ENCODE measurements at regions not wholly inside any gene's neighbourhood (a gene's known extent, or its start where the extent isn't known, plus 50 kb on each side); places are given as distances from the start of the nearest gene placed in this dataset.

DNA sequence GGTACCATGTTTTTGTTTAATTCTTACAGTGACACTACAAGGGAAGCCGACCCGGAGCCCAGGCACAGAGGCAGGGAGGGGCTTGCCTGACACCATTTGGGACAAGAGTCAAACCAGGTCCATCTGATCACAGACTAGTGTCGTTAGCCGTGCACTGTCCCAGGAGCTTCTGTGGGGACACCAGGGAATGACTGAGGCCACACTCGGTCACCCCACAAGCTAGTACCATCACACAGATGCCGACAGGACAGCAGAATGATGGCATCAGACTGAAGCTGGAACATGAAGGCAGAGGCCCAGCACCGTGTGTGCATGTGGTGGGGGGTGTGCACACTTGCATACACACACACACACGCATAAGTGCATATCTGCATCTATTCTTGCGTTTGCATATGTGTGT is 61.5 kb upstream of the NECTIN1 start:
- ATAC-seq = no peak

DNA sequence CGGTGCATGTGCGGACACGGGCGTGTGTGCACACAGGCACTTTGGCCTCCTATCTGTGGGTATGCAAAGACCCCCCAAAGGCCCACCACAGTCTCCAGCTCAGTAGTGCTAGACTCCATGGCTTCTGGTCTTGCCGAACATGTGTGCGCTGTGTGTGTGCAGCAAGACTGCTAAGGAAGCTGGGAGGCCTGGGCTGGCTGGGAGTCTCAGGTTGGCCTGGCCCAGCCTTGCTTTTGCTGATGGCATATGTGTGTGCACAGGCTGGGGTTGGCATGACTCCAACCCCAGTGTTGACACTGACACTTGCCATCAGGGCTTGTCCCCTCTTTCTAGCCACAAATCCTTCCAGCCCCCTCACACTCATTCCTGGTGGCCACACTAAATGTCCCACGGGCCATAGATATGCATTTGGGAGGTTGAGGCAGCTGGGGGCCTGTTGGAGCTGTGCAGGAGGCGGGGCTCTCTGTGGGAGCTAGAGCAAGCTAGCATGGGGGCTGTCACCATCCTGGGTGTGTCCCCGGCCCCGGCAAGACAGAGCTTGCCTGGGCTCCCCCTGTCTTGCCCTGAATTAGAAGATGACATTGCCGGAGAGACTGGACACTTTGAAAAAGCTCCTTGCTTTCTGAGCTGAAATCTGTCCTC is 60.9 kb upstream of the NECTIN1 start:
- no peak for ATAC-seq

DNA sequence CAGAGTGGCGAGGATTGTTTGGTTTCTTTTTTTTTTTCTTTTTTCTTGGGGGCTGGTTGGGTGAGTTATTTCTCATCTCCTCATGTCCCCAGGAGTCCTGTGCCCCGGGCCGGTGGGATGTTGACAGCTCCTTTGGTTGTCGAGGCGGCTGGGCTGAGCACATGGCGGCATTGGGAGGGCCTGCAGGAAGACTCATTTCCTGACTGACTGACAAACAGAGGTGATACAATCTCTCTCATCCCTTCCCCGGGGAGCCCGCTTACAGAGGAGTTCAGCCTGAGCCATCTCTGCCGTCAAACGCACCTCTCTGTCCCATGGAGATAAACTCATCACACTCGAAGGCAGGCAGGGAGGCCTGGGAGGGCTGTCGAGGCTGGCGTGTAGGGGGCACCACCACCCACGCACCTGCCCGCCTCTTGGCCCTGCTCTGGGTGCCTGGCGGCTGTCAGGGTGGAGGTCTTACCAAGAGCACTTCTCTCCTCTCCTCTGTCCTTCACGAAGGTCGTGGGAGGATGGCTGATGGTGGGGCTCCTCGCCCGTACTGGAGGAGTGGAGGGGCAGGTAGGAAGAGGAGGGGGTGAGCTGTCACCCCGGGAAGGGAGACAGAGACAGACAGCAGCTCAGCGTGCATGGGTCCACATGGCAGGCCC is 60.0 kb upstream of the NECTIN1 start:
- no peak for ATAC-seq

DNA sequence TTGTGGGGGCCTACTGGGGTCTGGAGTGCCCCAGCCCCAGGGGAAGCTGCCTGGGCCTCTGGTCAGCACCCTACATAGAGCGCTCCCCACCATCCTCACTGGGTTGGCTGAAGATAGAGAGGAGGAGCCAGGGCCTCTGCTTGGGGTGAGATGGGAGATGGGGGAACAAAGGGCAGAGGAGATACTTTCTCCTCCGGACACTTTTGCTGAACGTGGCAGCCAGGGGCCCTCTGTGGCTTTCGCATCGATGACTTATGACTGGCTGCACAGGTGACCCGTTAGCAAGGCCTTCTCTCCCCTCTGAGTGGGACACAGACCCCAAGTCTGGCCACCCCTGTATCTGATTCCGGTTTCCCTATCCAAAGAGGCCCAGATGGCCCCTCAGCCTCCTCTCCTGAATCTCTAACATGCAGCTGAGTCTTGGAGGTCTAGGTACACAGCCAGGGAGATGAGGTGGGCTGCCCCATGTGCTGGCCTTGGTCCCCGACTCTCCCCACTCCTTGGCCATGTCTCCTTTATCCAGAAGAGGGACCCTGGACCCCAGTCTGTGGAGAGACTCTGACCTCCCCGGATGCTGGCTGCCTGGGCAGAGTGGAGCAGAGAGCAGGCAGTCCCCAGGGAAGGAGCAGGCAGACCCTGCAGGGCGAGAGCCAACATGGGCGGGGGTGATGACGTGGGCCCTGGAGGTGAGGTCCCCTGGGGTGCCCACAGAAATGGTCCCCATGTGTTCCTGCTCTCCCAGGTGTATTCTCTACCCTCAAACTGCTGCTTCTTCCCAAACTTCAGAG is 59.3 kb upstream of the NECTIN1 start:
- ATAC-seq = no peak

DNA sequence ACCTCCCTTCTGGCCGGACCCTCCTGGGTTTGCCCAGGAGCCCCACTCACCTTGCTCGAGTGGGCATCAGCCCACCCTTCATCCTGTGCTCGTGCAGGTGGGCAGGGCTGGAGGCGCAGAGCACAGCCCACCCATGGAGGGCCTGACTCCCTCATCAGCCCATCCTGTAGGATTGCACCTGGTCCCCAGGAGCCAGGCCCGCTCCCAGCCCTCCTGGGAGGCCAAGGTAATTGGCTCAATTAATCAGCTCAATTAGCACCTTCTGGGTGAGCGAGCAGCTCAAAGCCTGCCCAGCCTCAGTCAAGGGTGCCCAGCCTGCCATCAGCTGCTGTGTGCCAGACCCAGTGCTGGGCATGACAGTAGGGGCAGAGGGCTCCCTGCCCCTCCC is 58.1 kb upstream of the NECTIN1 start:
- ATAC-seq = no peak

DNA sequence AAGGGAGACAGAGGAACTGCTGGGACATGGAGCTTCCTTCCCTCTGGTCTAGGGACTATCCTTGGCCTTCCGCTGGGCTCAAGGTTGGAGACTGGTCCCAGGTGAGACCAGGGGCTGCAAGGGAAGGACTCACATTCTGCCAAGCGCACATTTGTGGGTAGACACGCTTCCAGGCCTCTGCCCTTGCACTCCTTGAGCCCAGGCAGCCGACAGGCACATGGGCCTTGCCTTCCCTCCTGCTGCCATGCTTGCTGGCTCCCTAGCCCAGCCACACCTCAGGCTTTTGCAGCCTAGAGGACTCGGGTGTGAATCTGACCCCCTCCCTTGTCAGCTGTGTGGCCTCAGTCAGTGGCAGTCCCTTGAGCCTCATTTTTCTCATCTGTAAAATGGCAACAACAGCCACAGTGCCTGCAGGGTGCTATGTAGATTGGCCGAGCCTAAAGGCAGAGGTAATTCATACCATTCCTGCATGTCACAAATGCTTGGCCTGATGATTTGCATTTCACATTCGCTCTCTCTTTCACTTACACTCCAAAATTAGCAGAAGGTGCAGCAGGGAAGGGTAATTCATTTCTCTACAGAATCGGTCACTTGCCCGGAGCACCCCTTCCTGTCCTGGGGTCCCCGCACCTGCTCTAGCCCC is 57.6 kb upstream of the NECTIN1 start:
- ATAC-seq = no peak

DNA sequence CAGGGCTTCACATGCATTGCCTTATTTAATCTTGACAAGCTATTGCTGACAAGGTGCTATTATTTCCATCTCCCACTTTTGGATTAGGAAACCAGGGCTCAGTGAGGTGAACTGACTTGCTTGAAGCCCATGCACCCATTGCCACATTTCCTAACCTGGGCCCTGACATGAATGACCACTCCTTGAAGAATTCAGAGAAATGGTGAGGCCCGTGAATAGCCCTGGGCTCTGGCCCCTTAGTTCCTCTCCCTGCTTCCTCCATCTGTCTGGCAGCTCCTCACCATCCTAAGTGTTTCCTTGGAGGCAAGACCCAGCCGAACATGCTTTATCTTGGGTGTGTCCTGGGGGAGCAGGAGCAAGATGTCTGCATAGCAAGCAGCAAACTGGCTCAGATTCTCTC is 56.1 kb upstream of the NECTIN1 start:
- ATAC-seq = no peak

DNA sequence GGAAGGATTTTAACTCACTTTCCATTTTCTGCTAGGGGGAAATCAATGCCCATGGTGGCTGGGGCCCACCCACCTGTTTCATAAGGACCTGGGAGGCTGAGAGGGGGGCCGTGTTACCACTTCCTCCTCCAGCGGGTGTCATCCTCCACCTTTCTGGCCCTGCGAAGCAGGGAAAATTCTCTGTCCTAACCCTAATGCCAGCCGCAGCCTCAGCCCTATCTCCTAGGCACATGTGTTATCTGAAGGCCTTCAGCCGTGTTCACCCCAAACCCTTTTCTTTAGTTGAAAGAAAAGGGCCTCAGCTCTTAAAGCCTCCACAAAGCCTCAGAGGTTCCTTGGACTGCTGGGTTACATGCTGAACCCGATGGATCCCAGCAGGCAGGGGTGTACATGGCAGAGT is 55.4 kb upstream of the NECTIN1 start:
- no peak for ATAC-seq

DNA sequence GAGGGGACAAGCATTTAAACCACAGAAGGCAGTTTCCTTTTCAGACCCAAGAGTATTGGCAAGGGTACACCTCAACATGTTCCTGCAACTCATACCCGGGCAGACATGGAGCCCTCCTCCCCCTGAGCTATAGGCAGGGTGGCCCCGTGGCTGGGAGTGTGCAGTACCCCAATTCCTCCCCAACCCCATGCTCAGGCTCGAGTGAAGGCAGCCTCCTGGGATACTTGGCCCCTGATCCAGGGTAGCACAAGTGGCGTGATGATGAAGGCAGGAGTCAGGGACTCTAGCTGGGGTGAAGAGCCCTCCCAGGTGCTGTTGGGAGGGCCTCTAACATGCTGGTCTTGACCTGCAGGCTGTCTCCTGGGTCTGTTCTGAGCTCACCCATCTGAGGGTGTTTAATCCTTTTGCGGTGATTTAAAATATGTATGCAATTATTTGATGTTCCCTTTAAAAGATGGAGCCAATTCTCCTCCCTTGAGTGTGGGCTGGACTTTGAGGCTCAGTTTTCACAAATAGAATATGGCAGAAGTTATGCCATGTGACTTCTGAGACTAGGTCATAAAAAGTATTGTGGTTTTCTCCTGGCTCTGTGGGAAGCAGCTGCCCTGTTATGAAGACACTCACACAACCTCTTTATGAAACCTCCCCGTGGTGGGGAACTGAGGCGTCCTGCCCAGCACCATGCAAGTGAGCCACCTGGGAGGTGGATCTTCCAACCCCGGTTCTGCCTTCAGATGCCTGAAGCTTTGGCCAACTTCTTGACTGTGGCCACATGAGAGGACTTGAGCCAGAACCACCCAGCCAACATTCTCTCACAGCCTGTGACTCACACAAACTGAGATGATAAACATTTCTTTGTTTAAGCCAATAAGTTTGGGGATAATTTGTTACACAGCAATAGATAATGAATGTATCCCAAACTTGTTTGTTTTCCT is 54.7 kb upstream of the NECTIN1 start:
- ATAC-seq = no peak

DNA sequence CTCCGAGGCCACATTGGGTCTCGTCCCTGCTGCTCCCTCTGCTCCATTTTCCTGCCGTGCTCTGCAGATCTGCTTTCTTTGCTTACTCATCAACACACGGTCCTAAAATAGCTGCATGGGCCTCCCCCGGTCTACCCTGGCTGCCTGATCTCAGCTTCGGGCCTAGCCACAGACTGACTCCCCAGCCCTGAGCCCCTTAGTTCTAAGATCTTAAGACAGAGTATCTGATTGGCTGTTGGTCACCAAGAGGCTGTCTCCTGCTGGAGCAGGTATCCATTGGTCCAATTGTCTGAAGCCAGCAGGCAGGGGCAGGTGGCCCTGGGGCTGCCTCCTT is 53.7 kb upstream of the NECTIN1 start:
- ATAC-seq = no peak

DNA sequence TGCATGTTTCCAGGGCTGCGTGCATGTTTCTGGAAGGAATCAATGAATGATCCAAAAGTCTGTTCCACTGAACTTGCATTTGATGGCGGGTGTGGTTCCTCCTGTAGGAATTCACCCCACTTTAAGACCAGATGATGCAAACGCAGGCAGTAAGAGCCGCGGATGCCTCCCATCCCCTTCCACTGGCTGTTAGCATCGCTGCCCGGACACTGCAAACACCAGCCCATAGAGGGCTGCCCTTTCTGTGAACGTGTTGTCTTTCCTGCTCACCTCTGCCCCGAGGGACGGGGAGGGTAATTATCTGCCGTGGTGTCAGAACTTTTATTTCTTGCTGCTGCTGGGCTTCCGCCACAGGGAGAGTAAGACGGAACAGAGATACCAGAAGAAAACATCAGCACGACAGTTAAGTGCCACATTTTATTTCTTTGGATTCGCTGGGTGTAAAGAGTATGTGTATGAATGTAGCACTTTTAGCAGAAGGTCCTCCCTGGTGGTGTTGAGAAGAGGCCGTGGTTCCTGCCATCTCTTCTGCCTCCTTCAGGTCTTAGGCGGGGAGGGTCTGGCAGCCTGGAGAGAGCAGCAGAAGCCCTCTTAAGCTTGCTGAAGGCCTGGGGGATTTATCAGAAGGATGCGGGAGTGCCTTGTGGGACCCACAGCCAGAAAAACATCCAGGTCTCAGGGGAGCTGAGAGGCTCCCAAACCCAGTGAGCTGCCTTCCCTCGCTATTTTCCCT is 53.2 kb upstream of the NECTIN1 start:
- no peak for ATAC-seq

DNA sequence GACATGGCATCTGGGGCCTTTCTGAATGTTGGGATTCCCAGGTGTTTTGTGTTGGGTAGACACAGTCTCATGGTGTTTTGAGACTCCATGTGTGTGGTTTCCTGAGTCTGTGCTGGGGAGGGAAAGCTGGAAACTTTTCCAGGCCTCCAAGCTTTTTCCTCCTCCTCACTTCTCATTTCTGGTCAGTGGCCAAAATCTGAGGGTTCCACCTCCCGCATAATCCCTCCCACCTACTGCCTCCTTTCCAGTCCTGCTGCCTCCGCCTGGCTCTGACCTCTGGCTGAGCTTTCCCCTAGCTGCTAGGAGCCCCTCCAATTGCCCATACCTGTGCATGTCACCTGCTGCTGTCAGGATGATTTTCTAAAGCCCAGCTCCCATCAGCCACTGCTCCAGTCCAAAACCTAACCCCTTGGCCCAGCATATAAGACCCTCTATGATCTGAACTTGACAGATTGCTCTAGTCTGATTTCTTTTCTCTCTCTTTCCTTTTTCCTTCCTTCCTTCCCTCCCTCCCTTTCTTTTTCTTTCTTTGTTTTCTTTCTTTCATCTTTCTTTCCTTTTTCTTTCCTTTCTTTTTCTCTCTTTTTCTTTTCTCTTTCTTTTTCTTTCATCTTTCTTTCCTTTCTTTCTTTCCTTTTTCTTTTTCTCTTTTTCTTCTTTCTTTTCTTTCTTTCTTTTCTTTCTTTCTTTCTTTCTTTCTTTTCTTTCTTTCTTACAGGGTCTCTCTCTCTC is 51.4 kb upstream of the NECTIN1 start:
- no peak for ATAC-seq

DNA sequence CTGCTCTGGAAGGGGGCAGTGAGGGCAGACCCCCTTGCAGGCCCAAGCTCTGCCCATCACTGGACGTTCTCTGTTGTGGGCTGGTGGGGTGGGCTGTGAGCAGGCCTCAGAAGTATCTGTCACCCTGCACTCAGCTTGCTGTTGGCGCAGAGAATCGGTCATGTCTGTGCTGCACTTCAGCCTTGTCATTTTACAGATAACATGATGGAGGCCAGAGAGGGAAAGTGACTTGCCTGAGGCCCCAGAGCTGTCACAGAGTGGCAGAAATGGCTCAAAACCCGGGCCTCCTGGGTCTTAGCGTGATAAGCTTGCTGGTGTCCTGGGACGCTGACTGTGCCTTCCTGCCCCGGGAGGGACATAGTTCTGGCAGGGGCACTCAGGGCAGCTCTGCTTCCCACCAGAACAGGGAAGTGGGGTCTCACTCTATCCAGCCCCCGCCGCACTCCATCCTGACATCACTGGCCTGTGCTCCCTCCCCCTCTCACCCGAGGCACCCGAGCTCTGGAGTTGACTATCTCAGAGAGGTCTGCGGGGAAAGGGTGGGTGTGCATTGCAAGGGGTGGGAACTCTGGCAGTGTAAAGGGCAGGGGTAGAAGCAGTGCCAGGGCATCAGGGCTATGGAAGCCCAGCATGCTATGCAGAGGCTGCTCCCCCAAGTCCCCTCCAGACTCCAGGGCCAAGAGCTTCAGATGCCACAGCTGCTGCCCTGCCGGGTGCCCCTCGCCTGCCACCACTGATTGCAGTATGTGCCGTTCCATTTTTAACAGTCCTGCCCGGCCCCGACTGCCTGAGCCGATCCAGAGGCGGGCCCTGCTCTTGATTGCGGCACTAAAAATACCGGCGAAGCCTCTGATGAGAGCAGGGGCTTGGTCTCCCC is 50.4 kb upstream of the NECTIN1 start:
- no peak for ATAC-seq

All from esophagus mucosa (tissue), 1 donor.